Myocyte (in vitro differentiated cells): ENCODE measurements at regions not wholly inside any gene's neighbourhood (a gene's known extent, or its start where the extent isn't known, plus 50 kb on each side); places are given as distances from the start of the nearest gene placed in this dataset.

Experiments
- DNase-seq: peaks from one replicate; pipeline ENCODE4 v3.0.0-alpha.2; 2012; ENCODE audit warnings: low read depth

DNA sequence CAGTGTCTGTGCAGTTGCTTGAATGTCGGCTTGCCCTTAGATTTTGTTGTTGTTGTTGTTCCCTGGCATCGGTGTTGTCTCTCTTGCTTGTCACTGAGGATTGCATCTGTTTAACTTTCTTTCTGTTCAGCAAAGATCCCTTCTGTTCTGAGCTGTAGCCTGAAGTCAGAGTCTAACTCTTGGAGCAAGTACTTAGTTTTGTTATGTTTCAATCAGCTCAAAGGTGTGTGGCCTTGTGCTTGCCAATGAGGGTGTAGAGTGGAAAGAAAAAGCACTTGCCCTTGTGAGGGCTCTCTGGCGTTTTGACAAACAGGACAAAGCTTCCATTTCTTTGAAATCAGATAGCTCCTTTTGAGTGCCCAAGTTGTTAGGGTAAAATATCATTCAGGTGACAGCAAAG, 757.1 kb upstream of the CDH7 start:
- DNase-seq: no peak

DNA sequence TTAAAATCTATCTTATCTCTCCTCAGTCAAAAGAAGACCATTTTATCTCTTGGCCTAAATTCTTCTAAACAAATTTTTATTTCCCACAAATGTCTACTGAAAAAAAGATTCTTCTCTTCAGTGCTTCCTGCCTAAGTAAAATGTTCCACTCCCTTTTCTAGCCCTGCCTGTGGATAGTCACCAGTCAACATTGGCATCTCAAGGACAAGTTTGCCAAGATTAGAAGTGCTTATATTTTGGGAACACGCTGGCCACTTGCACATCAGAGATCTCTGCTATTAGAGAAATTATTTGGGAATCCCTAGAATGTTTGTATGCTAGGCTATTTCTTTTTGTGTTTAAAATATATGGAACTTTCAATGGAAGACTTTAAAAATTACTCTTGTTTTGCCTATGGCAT, 758.2 kb upstream of the CDH7 start:
- no peak for DNase-seq

DNA sequence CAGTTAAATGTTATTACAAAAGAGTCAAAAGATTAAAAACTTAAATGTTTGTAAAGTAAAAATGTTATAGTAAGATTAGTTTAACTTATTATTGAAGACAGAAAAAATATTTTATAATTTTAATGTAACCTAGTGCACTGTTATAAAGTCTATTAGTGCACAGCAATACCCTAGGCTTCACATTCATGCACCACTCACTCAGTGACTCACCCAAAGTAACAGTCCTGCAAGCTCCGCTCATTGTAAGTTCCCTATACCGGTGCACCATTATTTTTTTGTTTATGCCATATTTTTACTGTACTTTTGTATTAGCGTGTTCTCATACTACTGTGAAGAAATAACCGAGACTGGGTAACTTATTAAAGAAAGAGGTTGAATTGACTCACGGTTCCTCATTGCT, 759.7 kb upstream of the CDH7 start:
- no peak for DNase-seq

DNA sequence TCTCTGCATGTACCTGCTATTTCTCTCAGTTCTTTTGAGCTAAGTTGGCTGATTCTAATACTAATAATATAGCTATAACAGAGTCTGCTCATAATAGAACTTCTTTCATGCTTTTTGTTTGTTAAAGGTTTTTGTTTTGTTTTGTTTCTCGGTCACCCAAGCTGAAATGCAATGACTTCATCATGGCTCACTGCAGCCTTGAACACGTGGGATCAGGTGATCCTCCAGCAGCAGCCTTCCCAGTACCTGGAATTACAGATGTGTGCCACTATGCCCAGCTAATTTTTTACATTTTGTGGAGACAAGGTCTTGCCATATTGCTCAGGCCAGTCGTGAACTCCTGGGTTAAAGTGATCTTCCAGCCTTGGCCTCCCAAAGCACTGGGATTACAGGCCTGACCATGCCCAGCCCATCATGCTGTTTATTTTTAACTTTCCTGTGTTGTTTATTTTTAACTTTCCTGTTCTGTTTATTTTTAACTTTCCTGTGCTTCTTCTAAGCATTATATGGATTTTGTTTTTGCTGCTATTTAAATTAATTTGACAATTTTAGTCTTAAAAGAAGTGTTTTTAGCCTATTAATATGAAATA, 763.8 kb upstream of the CDH7 start:
- DNase-seq: no peak

DNA sequence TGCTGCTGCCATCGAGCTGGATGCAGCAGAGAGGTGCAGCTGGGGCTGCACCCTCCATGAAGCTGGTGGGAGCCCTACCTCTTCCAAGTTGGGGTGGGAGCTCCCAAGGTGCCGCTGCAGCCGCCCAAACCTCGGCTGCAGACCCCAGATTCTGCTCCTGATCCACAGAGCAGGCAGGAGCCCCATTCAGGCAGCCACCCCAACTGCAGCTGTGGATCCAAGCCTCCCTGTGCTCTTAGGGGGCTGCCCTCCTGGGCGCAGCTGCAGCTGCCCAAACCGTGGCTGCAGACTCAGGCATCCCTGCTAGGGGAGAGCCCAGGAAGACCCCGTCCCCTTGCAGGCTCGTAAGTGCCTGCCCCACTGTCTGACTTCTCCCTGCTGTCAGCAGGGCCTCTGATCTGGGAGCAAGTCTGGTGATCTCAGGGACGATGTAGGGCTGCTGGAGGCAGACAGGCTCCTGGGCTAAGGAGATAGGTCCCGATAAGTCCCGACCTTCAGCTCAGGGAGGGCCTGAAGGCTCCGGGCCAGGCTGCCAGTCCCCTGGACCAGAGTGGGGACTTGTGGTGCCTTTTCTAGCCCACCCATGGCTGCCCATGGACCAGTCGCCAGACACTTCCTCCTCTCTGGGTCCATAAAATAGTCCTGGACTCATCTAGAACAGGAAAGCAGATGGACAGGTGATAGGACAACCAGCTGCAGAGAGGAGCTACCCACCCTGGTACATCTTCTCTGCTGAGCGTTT, 767.1 kb upstream of the CDH7 start:
- no peak for DNase-seq

DNA sequence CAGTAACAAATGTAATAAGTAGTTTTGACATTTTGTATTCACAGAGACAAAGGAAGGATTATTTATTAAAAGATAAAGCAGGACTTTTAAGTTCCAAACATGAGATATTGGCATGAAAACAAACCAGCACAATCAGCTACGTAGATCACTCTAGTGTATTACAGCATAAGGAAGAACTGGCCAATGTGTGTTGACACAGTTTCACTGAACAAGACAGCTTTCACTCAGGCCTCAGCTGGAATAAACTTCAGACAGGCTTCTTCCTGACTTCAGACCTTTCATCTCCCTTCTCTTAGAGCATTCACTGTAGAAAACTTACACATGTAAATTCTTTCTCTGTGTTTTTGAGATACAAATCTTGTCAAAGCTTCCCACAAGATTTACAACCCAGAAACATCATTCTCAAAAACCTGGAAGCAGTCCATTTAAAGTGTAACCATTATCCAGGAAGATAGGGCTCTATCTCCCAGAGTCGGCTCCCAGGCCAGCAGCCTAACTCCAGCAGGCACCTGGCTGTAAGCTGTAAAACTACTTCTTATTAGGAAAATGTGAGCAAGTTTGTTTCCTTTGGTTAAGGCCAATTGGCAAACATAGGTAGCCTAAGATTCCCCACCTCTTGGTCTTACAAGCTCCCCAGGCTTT, 768.3 kb upstream of the CDH7 start:
- DNase-seq: no peak

DNA sequence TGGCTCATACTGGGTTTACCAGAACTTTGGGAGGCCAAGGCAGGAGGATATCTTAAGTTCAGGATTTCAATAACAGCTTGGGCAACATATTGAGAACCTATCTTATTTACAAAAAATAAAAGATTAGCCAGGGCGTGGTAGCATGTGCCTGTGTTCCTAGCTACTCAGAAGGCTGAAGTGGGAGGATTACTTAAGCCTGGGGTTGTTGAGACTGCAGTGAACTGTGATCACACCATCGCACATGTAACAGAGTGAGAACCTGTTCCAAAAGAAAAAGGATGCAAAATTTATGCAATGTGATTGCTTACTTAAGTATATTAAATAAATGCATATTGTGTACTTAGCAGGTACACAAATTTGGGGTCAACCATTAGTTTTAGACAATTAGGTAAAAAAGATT, 768.9 kb upstream of the CDH7 start:
- no peak for DNase-seq

DNA sequence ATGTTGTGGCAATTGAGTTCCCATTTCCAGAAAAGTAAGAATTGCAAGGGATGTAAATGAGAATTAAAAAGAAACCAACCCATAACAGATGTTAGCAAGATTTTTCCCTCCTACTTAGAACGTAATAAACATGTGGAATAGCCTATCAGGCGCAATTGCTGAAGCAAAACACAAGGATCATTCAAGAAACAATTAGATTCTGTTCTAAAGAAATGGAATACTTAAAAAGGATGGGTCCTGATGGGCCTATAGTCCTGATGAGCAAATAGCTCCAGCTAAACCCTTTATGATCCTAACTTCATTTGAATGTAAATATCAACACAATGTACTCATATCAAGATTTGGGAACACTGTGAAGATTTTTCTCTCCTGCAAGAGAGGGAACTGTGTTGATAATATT, 771.0 kb upstream of the CDH7 start:
- no peak for DNase-seq

DNA sequence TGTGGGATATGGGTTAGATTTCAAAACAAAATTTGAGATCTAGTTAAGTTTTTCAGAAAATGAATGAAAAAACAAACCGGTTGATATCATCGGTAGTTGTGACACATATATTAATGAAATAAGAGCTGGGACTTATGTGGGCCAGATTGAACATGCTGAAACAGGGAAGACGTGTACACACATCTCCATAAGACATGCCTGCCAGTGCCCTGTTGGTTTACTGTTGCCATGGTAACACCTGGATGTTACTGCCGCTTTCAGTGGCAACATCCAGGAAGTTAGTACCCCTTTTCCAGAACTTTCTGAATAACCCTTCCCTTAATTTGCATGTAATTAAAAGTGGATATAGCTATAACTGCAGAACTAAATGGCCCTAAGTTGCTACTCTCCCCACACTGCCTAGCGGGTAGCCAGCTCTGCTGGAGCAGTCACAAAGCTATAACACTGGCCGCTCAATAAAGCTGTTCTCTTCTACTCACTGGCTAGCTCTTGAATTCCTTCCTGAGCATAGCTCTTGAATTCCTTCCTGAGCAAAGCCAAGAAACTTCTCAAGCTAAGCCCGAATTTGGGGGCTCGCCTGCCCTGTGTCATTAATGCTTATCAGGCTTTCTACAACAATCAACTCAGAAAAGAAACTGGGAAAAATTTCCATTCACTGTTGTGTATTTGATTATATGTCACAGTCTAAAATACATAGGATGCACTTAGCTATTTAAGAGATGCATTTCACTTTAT, 776.3 kb upstream of the CDH7 start:
- DNase-seq: no peak

DNA sequence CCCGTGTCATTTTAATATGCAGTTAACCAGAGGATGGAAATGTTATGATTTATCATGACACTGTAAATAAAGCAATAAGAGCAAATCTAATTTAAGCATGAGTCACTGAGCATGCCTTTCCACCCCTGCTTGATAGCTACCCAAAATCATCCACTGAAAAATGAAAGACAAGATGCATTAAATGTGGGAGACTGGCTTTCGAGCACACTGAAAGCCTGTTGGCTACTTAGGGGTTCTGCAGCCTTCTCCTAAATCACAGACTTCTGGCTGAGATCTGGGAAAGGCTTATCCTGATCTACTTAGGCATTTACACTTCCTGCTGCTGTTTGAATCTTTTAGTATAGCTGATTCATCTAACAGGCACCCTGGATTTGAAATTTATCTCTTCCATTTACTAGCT, 778.3 kb upstream of the CDH7 start:
- DNase-seq: no peak

DNA sequence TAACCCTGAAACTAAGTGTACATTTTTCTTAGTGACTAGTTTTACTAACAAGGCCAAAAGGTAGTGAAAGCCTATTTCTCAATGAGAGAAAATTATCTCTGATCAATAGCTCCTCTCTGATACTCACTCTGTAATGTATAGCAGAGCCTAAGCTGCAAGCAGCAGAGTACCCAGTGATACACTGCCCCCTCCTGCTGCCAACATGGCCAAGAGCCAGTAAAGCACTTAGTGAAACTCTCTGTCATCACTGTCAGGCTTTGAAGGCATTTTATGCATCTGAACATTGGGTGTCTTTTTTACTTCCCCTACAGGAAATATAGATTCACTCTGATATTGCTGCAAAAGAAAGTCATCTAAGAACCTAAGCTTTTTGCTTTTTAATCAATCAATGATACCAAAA, 784.1 kb upstream of the CDH7 start:
- DNase-seq: no peak

DNA sequence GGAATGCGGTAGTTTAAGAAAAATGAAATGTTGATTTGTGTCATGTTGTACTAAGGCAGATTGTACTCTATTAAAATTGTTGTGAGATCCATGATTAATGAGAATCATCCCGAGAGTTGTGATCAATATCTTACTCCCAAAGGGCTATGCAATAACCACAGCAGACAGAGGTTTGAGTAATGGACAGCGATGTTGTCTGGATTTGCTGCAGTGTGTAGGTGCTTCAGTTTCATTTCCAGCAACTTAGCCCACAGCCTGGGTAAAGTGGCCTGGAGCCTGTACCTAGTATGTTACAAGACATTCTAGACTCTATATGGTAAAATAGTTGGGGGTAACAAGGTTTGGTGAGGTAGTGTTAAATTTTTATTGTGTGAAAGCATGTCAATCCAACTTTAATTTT, 794.3 kb upstream of the CDH7 start:
- no peak for DNase-seq

DNA sequence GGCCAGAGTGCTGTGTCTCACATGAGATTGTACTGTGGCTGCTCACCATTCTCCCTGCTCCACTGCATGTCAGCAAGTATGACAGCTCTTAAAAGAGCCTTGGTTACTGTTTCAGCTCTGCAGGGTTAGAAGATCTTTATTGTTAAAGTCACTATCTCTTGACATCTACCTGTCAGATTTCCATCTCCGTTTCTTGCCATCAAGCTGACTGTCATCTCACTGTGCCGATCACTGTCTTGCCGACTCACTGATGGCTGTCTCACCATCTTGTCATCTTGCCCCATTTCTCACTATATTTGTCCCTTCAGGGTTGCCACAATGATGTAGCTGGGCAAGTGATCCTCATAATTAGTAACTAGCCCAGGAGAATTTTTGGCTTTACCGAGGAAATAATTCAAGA, 800.9 kb upstream of the CDH7 start:
- no peak for DNase-seq

DNA sequence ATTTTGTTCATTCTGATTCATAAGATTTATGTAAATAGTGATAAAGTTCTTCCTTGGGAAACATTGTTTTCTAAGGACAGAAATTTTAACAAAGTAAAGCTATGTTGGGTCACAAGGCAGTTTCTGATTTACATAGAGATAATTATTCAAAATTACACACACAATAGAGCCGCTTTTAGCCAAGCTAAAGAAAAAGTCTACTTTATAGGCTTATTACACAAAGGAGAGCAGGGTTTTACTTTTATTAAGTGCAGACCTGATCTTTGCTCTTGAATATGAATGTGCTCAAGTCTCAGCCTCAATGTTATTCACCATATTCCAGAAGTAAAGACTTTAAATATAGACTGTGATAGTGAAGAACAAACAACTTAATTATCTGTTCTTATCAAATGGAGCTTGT, 787.8 kb upstream of the LINC00305 start:
- DNase-seq: no peak

DNA sequence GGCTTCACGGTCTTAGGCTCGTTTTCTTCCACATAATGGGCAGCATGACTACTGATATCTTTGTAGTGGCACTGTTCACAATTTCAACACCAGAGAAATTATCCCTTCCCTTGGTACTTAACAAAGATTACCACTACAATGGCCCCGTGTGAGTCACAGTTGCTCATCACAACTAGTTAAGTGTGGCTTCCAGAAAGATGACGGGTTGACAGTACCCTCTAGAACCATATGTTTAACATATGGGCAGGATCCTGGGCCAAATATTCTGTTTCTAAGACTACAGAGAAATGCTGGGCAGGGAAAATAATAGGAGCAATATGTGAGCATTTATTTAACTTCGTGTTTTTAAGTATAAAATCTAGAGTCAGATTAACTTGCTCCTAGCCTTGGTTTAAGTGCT, 780.1 kb upstream of the LINC00305 start:
- DNase-seq: no peak

DNA sequence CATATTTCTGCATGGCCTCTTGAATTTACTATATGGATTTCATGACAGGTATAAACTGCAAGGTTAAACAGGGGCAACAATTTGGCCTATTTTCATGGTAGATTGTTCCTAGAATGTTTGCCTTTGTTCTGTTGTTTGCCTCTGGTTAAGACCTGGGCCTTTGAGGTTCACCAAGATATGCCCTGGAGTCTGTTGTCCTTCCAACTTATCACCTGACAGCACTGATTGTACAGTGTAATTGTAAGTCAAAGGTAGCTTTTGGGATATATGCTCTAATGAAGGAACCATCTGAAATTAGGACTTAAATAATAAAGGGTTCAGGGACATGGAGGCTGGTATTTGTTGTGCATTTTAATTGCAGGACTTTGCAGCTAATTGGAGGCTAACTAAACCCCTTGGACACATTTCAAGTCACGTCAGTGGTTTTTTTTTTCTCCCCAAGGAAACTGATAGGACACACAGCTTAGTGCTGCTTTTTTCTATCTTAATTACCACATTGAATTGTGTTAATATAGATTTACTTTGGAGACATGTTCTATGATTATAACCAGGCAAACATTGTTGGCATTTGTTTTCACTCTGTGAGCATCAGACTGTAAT, 771.2 kb upstream of the LINC00305 start:
- DNase-seq: no peak

DNA sequence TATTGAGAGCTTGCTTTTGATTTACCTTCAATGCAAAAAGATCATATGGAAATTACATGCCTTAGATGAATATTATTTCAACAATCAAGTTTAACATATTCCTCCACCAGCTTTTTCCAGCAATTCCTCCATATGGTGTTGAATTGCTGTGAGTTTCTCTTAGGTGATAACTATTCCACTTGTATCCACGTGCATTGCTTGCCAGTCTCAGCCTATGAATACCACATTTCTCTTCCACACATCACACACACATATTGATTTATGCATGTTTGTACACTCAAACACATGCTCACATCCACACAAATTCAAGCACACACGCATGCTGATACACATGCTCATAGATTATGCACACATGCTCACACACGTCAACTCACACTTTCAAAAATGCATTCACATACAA, 770.0 kb upstream of the LINC00305 start:
- no peak for DNase-seq

DNA sequence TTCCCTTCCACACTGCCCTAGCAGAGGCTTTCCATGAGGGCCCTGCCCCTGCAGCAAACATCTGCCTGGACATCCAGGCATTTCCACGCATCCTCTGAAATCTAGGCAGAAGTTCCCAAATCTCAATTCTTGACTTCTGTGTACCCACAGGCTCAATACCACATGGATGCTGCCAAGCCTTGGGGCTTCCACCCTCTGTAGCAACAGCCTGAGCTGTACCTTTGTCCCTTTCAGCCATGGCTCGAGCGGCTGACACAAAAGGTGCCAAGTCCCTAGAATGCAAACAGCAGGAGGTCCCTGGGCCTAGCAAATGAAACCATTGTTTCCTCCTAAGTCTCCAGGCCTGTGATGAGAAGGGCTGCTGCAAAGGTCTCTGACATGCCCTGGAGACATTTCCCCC, 744.5 kb upstream of the LINC00305 start:
- no peak for DNase-seq

DNA sequence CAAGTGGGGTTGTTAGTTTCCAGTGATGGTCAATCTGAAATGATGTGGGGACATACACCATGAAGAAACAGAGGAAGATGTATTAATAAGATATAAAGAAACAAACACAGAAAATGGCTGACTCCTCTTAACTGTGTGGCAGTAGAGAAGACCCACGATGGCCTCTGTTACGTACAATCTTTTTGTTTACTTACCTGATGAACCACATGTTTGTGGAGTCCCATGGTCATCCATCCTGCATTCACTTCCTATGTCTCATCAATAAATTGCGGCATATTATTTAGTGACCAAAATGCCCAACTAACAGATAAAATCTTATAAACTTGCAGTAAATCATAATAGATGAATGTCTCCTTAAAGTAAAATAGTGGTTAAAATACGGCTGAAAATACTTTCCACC, 740.1 kb upstream of the LINC00305 start:
- no peak for DNase-seq

DNA sequence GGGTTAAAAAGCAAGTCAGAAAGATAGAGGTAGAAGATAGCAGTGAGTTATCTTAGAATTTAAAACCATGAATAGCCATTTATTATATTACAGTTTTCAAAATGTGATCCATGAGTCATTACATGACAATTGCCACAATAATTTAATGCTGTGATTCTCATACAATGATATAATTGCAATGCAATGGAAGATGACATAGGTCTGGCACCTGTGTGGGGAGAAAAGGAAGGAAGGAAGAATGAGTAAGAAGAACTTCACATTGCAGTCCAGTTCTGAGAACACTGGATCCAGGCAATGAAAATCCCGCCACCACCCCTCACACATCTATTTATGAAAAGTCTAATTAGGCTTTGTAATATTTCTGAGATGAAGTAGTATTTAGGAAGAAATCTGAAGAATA, 738.1 kb upstream of the LINC00305 start:
- DNase-seq: no peak

DNA sequence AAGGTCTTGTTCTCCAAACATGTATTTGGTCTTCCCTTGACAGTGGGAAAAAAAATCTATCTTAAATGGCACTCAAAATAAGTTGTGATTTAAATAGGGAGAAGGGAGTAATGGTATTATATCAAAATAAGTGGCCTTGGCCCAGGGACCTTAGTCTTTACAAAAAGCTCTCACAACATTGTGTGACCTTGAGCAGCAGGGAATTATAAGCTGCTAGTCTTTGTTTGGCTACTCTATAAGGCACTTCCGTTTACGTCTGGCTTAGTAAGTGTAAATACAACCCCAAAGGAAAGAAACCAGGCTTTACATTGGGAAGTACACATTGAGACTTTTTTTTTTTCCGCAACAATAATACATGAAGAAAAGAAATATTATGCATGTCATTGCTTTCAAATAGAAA, 734.0 kb upstream of the LINC00305 start:
- DNase-seq: no peak

DNA sequence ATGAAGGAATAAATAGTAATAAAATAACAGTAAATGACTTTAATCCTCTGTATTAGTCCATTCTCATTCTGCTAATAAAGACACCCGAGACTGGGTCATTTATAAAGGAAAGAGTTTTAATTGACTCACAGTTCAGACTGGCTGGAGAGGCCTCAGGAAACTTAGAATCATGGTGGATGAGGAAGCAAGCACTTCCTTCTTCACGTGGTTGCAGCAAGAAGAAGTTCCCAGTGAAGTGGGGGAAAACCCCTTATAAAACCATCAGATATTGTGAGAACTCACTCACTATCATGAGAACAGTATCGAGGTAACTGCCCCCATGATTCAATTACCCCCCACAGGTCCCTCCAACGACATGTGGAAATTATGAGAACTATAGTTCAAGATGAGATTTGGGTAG, 727.9 kb upstream of the LINC00305 start:
- DNase-seq: no peak
